WTC11 (cell line): ENCODE measurements at regions not wholly inside any gene's neighbourhood (a gene's known extent, or its start where the extent isn't known, plus 50 kb on each side); places are given as distances from the start of the nearest gene placed in this dataset.

Experiments used
- ATAC-seq: fragments of 200-7000 bp; cut with Tn5 transposase; 2 replicates; pipeline ENCODE4 v1.10.0; 2021; ENCODE audit warnings: mild to moderate bottlenecking, moderate library complexity
- CTCF ChIA-PET: fragments of 300-600 bp; sonication (Branson Sonifier 250); formaldehyde crosslinking; loops from one replicate; lab custom pipeline; 2021; ENCODE audit warnings: antibody characterized with exemption; lab: Charles Lee
- POLR2A ChIA-PET: fragments of 350-600 bp; sonication (Branson Sonifier 250); formaldehyde crosslinking; loops from one replicate; lab custom pipeline; 2021; ENCODE audit warnings: antibody characterized with exemption; lab: Charles Lee
- DNase-seq: peaks from one replicate; pipeline ENCODE4 v3.0.0; 2021; ENCODE audit warnings: low spot score
- H3K27ac Mint-ChIP-seq: 2 replicates; pipeline ENCODE4 v1.8.0; 2021; ENCODE audit warnings: mixed read lengths
- H3K27me3 Mint-ChIP-seq: 2 replicates; pipeline ENCODE4 v1.8.0; 2021; ENCODE audit warnings: low read depth, mild to moderate bottlenecking, moderate library complexity, mixed read lengths
- H3K36me3 Mint-ChIP-seq: 2 replicates; pipeline ENCODE4 v1.8.0; 2021; ENCODE audit warnings: mixed read lengths
- H3K4me1 Mint-ChIP-seq: 2 replicates; pipeline ENCODE4 v1.8.0; 2022; ENCODE audit warnings: mixed read lengths
- H3K4me3 Mint-ChIP-seq: 2 replicates; pipeline ENCODE4 v1.8.0; 2021; ENCODE audit warnings: mild to moderate bottlenecking, moderate library complexity, mixed read lengths
- H3K9me3 Mint-ChIP-seq: 2 replicates; pipeline ENCODE4 v1.8.0; 2021; ENCODE audit warnings: mixed read lengths
- GABPB1 ChIP-seq: sonication (generic); formaldehyde crosslinking; IDR thresholded peaks from 2 replicates; pipeline ENCODE4 v1.8.1; 2023; ENCODE audit warnings: mild to moderate bottlenecking, missing genetic modification reagents
- IRF2 ChIP-seq: sonication (generic); formaldehyde crosslinking; IDR thresholded peaks from 2 replicates; pipeline ENCODE4 v1.8.0; 2022; ENCODE audit warnings: low read depth, missing genetic modification reagents, borderline replicate concordance
- JAZF1 ChIP-seq: fragments of 250-450 bp; sonication (Bioruptor Pico); IDR thresholded peaks from 2 replicates; pipeline ENCODE4 v1.9.0; 2021; ENCODE audit warnings: moderate library complexity, mild to moderate bottlenecking, inconsistent platforms
- JUN ChIP-seq: sonication (generic); formaldehyde crosslinking; IDR thresholded peaks from 2 replicates; pipeline ENCODE4 v1.8.0; 2023; ENCODE audit warnings: mild to moderate bottlenecking, missing genetic modification reagents
- KAT7 ChIP-seq: sonication (generic); formaldehyde crosslinking; IDR thresholded peaks from 2 replicates; pipeline ENCODE4 v1.8.1; 2023; ENCODE audit warnings: missing genetic modification reagents, mild to moderate bottlenecking, borderline replicate concordance
- NFATC4 ChIP-seq: fragments of 250-450 bp; sonication (Bioruptor Pico); IDR thresholded peaks from 2 replicates; pipeline ENCODE4 v1.9.0; 2021; ENCODE audit warnings: mild to moderate bottlenecking
- NFYB ChIP-seq: sonication (generic); formaldehyde crosslinking; conservative IDR thresholded peaks from 2 replicates; pipeline ENCODE4 v1.8.0; 2022; ENCODE audit warnings: low read depth, missing genetic modification reagents
- TEAD4 ChIP-seq: sonication (generic); formaldehyde crosslinking; IDR thresholded peaks from 2 replicates; pipeline ENCODE4 v1.8.0; 2022; ENCODE audit warnings: mild to moderate bottlenecking, missing genetic modification reagents
- ZNF281 ChIP-seq: sonication (generic); formaldehyde crosslinking; IDR thresholded peaks from 2 replicates; pipeline ENCODE4 v1.8.0; 2023; ENCODE audit warnings: mild to moderate bottlenecking, missing genetic modification reagents
- TF ChIP-seq, protein P1 (sequence below): sonication (generic); formaldehyde crosslinking; IDR thresholded peaks from 2 replicates; pipeline ENCODE4 v1.8.0; 2022; ENCODE audit warnings: missing genetic modification reagents
- TF ChIP-seq, protein P2 (sequence below): fragments of 250-450 bp; sonication (Bioruptor Pico); IDR thresholded peaks from 2 replicates; pipeline ENCODE4 v1.9.0; 2021; ENCODE audit warnings: mild to moderate bottlenecking, borderline replicate concordance
- TF ChIP-seq, protein P3 (sequence below): sonication (generic); formaldehyde crosslinking; IDR thresholded peaks from 2 replicates; pipeline ENCODE4 v1.8.1; 2023; ENCODE audit warnings: mild to moderate bottlenecking, moderate library complexity, missing genetic modification reagents

- ChIA-PET CTCF (no interaction called here), POLR2A (no interaction called here)
- Mint-ChIP-seq H3K27me3 (no peaks in the 10 kb centered on the region; the same call in 1 of the 2 replicates), H3K36me3 (peaks cover 4% of the 10 kb centered on the region; the same call in 1 of the 2 replicates), H3K4me1 (no peaks in the 10 kb centered on the region), H3K4me3 (no peak overlapping the region), H3K27ac (no peak overlapping the region), H3K9me3 (peaks cover 9% of the 10 kb centered on the region)
- ATAC-seq, result no peak
- TF ChIP-seq, protein P1, sequence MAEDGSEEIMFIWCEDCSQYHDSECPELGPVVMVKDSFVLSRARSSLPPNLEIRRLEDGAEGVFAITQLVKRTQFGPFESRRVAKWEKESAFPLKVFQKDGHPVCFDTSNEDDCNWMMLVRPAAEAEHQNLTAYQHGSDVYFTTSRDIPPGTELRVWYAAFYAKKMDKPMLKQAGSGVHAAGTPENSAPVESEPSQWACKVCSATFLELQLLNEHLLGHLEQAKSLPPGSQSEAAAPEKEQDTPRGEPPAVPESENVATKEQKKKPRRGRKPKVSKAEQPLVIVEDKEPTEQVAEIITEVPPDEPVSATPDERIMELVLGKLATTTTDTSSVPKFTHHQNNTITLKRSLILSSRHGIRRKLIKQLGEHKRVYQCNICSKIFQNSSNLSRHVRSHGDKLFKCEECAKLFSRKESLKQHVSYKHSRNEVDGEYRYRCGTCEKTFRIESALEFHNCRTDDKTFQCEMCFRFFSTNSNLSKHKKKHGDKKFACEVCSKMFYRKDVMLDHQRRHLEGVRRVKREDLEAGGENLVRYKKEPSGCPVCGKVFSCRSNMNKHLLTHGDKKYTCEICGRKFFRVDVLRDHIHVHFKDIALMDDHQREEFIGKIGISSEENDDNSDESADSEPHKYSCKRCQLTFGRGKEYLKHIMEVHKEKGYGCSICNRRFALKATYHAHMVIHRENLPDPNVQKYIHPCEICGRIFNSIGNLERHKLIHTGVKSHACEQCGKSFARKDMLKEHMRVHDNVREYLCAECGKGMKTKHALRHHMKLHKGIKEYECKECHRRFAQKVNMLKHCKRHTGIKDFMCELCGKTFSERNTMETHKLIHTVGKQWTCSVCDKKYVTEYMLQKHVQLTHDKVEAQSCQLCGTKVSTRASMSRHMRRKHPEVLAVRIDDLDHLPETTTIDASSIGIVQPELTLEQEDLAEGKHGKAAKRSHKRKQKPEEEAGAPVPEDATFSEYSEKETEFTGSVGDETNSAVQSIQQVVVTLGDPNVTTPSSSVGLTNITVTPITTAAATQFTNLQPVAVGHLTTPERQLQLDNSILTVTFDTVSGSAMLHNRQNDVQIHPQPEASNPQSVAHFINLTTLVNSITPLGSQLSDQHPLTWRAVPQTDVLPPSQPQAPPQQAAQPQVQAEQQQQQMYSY (CRISPR knock-in tag), result no peak
- TF ChIP-seq KAT7 (CRISPR knock-in tag), result no peak
- no peak for TF ChIP-seq GABPB1 (CRISPR knock-in tag)
- no peak for TF ChIP-seq JAZF1 (CRISPR knock-in tag)
- TF ChIP-seq NFYB (CRISPR knock-in tag), result no peak
- TF ChIP-seq, protein P2, sequence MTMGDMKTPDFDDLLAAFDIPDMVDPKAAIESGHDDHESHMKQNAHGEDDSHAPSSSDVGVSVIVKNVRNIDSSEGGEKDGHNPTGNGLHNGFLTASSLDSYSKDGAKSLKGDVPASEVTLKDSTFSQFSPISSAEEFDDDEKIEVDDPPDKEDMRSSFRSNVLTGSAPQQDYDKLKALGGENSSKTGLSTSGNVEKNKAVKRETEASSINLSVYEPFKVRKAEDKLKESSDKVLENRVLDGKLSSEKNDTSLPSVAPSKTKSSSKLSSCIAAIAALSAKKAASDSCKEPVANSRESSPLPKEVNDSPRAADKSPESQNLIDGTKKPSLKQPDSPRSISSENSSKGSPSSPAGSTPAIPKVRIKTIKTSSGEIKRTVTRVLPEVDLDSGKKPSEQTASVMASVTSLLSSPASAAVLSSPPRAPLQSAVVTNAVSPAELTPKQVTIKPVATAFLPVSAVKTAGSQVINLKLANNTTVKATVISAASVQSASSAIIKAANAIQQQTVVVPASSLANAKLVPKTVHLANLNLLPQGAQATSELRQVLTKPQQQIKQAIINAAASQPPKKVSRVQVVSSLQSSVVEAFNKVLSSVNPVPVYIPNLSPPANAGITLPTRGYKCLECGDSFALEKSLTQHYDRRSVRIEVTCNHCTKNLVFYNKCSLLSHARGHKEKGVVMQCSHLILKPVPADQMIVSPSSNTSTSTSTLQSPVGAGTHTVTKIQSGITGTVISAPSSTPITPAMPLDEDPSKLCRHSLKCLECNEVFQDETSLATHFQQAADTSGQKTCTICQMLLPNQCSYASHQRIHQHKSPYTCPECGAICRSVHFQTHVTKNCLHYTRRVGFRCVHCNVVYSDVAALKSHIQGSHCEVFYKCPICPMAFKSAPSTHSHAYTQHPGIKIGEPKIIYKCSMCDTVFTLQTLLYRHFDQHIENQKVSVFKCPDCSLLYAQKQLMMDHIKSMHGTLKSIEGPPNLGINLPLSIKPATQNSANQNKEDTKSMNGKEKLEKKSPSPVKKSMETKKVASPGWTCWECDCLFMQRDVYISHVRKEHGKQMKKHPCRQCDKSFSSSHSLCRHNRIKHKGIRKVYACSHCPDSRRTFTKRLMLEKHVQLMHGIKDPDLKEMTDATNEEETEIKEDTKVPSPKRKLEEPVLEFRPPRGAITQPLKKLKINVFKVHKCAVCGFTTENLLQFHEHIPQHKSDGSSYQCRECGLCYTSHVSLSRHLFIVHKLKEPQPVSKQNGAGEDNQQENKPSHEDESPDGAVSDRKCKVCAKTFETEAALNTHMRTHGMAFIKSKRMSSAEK (CRISPR knock-in tag), result no peak
- no peak for TF ChIP-seq JUN (CRISPR knock-in tag)
- TF ChIP-seq, protein P3, sequence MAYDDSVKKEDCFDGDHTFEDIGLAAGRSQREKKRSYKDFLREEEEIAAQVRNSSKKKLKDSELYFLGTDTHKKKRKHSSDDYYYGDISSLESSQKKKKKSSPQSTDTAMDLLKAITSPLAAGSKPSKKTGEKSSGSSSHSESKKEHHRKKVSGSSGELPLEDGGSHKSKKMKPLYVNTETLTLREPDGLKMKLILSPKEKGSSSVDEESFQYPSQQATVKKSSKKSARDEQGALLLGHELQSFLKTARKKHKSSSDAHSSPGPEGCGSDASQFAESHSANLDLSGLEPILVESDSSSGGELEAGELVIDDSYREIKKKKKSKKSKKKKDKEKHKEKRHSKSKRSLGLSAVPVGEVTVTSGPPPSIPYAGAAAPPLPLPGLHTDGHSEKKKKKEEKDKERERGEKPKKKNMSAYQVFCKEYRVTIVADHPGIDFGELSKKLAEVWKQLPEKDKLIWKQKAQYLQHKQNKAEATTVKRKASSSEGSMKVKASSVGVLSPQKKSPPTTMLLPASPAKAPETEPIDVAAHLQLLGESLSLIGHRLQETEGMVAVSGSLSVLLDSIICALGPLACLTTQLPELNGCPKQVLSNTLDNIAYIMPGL (CRISPR knock-in tag), result no peak
- TF ChIP-seq ZNF281 (CRISPR knock-in tag), result no peak
- no peak for DNase-seq
Measured at GRCh38 chr3:105118905-105119304, 247.8 kb upstream of the ALCAM start.

GRCh38 chr3:105119801-105120340 is 246.8 kb upstream of the ALCAM start:
- CTCF ChIA-PET, result no interaction called here
- ATAC-seq (no peak), DNase-seq (no peak)
- POLR2A ChIA-PET, result no interaction called here
- Mint-ChIP-seq H3K27ac (no peak overlapping the region), H3K9me3 (peaks cover 5% of the 10 kb centered on the region), H3K36me3 (no peaks in the 10 kb centered on the region), H3K4me1 (no peaks in the 10 kb centered on the region), H3K4me3 (no peak overlapping the region), H3K27me3 (no peaks in the 10 kb centered on the region)
- TF ChIP-seq IRF2 (CRISPR knock-in tag) (no peak), TEAD4 (CRISPR knock-in tag) (no peak), NFATC4 (no peak)
